CD14-positive monocyte (primary cell): ENCODE measurements at regions not wholly inside any gene's neighbourhood (a gene's known extent, or its start where the extent isn't known, plus 50 kb on each side); places are given as distances from the start of the nearest gene placed in this dataset.

Experiments used
- DNase-seq, 3 donors: peaks; one replicate each; pipeline ENCODE4 v3.0.0-alpha.2; 2011 to 2022
- H2AFZ ChIP-seq: 2 replicates; pipeline ENCODE4 v1.6.0; 2012; ENCODE audit warnings: mild to moderate bottlenecking, low read depth, low read length, inconsistent platforms; ENCODE audit not compliant: insufficient read depth, poor library complexity, severe bottlenecking
- H3K27ac ChIP-seq, 2 donors: 1 replicate in 1 of 2; 2 replicates in 1 of 2; pipeline ENCODE4 v1.5.1; 2012 to 2013; ENCODE audit warnings: low read length in 2 of 2, control low read depth in 1 of 2, inconsistent platforms in 1 of 2, low read depth in 1 of 2, mild to moderate bottlenecking in 1 of 2
- H3K27me3 ChIP-seq, 2 donors: one replicate each; pipeline versions ENCODE4 v1.6.0 to v1.6.1; 2011 to 2013; ENCODE audit warnings: low read length in 2 of 2; ENCODE audit not compliant: control insufficient read depth in 2 of 2, insufficient read depth in 2 of 2
- H3K36me3 ChIP-seq, 2 donors: replicated peaks in 1 of 2; 1 replicate in 1 of 2; 2 replicates in 1 of 2; pipeline versions ENCODE4 v1.5.1 to v1.6.1; 2012 to 2013; ENCODE audit warnings: low read length in 2 of 2, control low read depth in 1 of 2, inconsistent platforms in 1 of 2, mild to moderate bottlenecking in 1 of 2; ENCODE audit not compliant: insufficient read depth in 2 of 2, control insufficient read depth in 1 of 2
- H3K4me1 ChIP-seq, 2 donors: 1 replicate in 1 of 2; 2 replicates in 1 of 2; pipeline versions ENCODE4 v1.5.1 to v1.6.1; 2012 to 2013; ENCODE audit warnings: low read length in 2 of 2, control low read depth in 1 of 2, inconsistent platforms in 1 of 2, mild to moderate bottlenecking in 1 of 2, moderate library complexity in 1 of 2; ENCODE audit not compliant: insufficient read depth in 2 of 2, control insufficient read depth in 1 of 2
- H3K4me2 ChIP-seq: replicated peaks from 2 replicates; pipeline ENCODE3; 2012; ENCODE audit warnings: low read length, moderate library complexity, mild to moderate bottlenecking; ENCODE audit not compliant: poor library complexity, severe bottlenecking; ENCODE audit errors: extremely low read depth
- H3K4me3 ChIP-seq, 3 experiments: fragments of 200-600 bp in 1 of 3; sonication (generic) in 1 of 3; replicated peaks in 1 of 3; 1 replicate in 2 of 3; 2 replicates in 1 of 3; pipeline ENCODE4 v1.5.1; 2011 to 2013; ENCODE audit warnings: low read length in 3 of 3, mild to moderate bottlenecking in 3 of 3, control low read depth in 2 of 3, low read depth in 2 of 3, inconsistent platforms in 1 of 3, moderate library complexity in 1 of 3
- H3K79me2 ChIP-seq: 2 replicates; pipeline ENCODE4 v1.6.0; 2012; ENCODE audit warnings: mild to moderate bottlenecking, control low read depth, inconsistent platforms, low read length, moderate library complexity; ENCODE audit not compliant: insufficient read depth
- H3K9ac ChIP-seq: 2 replicates; pipeline ENCODE4 v1.6.0; 2017; ENCODE audit warnings: low read length, mild to moderate bottlenecking; ENCODE audit not compliant: insufficient read depth, poor library complexity, severe bottlenecking
- H3K9me3 ChIP-seq, 2 donors: replicated peaks in 1 of 2; 1 replicate in 1 of 2; 2 replicates in 1 of 2; pipeline versions ENCODE4 v1.5.1 to v1.6.1; 2012 to 2013; ENCODE audit warnings: low read length in 2 of 2, control low read depth in 1 of 2; ENCODE audit not compliant: control insufficient read depth in 1 of 2, insufficient read depth in 1 of 2
- H4K20me1 ChIP-seq: 2 replicates; pipeline ENCODE4 v1.6.0; 2012; ENCODE audit warnings: mild to moderate bottlenecking, low read length, control low read depth, moderate library complexity; ENCODE audit not compliant: insufficient read depth
- H3K27ac Mint-ChIP-seq, 7 donors: one replicate each; pipeline ENCODE4 v1.8.0; 2020; ENCODE audit warnings: mild to moderate bottlenecking in 7 of 7, mixed read lengths in 7 of 7, moderate library complexity in 6 of 7, inconsistent platforms in 2 of 7
- H3K27me3 Mint-ChIP-seq, 3 donors: one replicate each; pipeline ENCODE4 v1.8.0; 2021 to 2022; ENCODE audit warnings: low read depth in 3 of 3, mild to moderate bottlenecking in 3 of 3, mixed read lengths in 3 of 3, moderate library complexity in 3 of 3, inconsistent platforms in 1 of 3
- H3K36me3 Mint-ChIP-seq, 2 donors: one replicate each; pipeline ENCODE4 v1.8.0; 2020; ENCODE audit warnings: mixed read lengths in 2 of 2, inconsistent platforms in 1 of 2, mild to moderate bottlenecking in 1 of 2
- H3K4me1 Mint-ChIP-seq: one replicate; pipeline ENCODE4 v1.8.0; 2020; ENCODE audit warnings: mild to moderate bottlenecking, mixed read lengths
- H3K4me3 Mint-ChIP-seq, 2 donors: one replicate each; pipeline ENCODE4 v1.8.0; 2020; ENCODE audit warnings: mild to moderate bottlenecking in 2 of 2, mixed read lengths in 2 of 2, moderate library complexity in 1 of 2
- H3K9me3 Mint-ChIP-seq, 7 donors: one replicate each; pipeline ENCODE4 v1.8.0; 2020 to 2022; ENCODE audit warnings: mixed read lengths in 7 of 7, mild to moderate bottlenecking in 6 of 7, moderate library complexity in 6 of 7, inconsistent platforms in 2 of 7
- WGBS: methylation state at CpG from one replicate; pipeline ENCODE4 v1.1.5; 2013; ENCODE audit warnings: missing lambda C conversion rate; ENCODE audit not compliant: insufficient coverage; 5-methylcytosine and 5-hydroxymethylcytosine counted together
- intact Hi-C, 2 donors: fragments of 100-400 bp; cut with micrococcal nuclease; formaldehyde crosslinking; loops; one replicate each; pipeline versions ENCODE4 v1.15.0 to v1.15.1; 2023
- TF ChIP-seq, protein P1 (sequence below): fragments of 200-600 bp; IDR thresholded peaks from one replicate; pipeline ENCODE4 v1.8.0; 2022; ENCODE audit warnings: antibody characterized with exemption, mild to moderate bottlenecking

GRCh38 chr5:172564188-172564587 lies 76.9 kb upstream of the NEURL1B start:
- H3K27me3 ChIP-seq: no peaks in the 10 kb centered on the region
- H3K4me1 Mint-ChIP-seq: no peaks in the 10 kb centered on the region
- H3K4me1 ChIP-seq: no peaks in the 10 kb centered on the region
- H3K9ac ChIP-seq: no peak overlapping the region
- H3K9me3 ChIP-seq: no peaks in the 10 kb centered on the region
- no peak overlapping the region for H3K4me2 ChIP-seq
- H3K27ac ChIP-seq: no peak overlapping the region
- no peaks in the 10 kb centered on the region for H3K36me3 Mint-ChIP-seq
- H3K4me3 Mint-ChIP-seq: no peak overlapping the region
- DNase-seq: no peak
- no peak overlapping the region for H3K27ac Mint-ChIP-seq
- 92% methylated on average over 9 of the region's 11 CpGs for WGBS
- no peak overlapping the region for H2AFZ ChIP-seq
- no peaks in the 10 kb centered on the region for H3K36me3 ChIP-seq
- H3K79me2 ChIP-seq: no peaks in the 10 kb centered on the region
- peaks cover 3 to 5% (median 3%) of the 10 kb centered on the region in 3 donors for H3K27me3 Mint-ChIP-seq
- no peaks in the 10 kb centered on the region for H4K20me1 ChIP-seq
- no peaks in the 10 kb centered on the region for H3K9me3 Mint-ChIP-seq
- intact Hi-C loops: no loop called here
- no peak overlapping the region for H3K4me3 ChIP-seq
- TF ChIP-seq, protein P1, sequence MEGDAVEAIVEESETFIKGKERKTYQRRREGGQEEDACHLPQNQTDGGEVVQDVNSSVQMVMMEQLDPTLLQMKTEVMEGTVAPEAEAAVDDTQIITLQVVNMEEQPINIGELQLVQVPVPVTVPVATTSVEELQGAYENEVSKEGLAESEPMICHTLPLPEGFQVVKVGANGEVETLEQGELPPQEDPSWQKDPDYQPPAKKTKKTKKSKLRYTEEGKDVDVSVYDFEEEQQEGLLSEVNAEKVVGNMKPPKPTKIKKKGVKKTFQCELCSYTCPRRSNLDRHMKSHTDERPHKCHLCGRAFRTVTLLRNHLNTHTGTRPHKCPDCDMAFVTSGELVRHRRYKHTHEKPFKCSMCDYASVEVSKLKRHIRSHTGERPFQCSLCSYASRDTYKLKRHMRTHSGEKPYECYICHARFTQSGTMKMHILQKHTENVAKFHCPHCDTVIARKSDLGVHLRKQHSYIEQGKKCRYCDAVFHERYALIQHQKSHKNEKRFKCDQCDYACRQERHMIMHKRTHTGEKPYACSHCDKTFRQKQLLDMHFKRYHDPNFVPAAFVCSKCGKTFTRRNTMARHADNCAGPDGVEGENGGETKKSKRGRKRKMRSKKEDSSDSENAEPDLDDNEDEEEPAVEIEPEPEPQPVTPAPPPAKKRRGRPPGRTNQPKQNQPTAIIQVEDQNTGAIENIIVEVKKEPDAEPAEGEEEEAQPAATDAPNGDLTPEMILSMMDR: no peak

GRCh38 chr5:172562443-172562842 lies 78.6 kb upstream of the NEURL1B start:
- Mint-ChIP-seq H3K36me3 (no peaks in the 10 kb centered on the region), H3K27ac (no peak overlapping the region), H3K27me3 (peaks cover 3 to 5% (median 5%) of the 10 kb centered on the region in 3 donors), H3K9me3 (no peaks in the 10 kb centered on the region), H3K4me1 (no peaks in the 10 kb centered on the region), H3K4me3 (no peak overlapping the region)
- Histone ChIP-seq H4K20me1 (no peaks in the 10 kb centered on the region), H3K4me3 (no peak overlapping the region), H3K79me2 (no peaks in the 10 kb centered on the region), H3K27me3 (no peaks in the 10 kb centered on the region), H2AFZ (no peak overlapping the region), H3K9me3 (no peaks in the 10 kb centered on the region), H3K4me1 (no peaks in the 10 kb centered on the region), H3K9ac (no peak overlapping the region), H3K4me2 (no peak overlapping the region), H3K27ac (no peak overlapping the region), H3K36me3 (no peaks in the 10 kb centered on the region)
- TF ChIP-seq, protein P1: no peak
- WGBS: 79% methylated on average over 7 of the region's 8 CpGs
- intact Hi-C loops: no loop called here
- DNase-seq: no peak
